Stimulated activated CD4-positive, alpha-beta T cell treated with anti-CD3 and anti-CD28 coated beads, Interleukin-2, amount 100 ng/mL, for 48 hours (primary cell): ENCODE measurements at regions not wholly inside any gene's neighbourhood (a gene's known extent, or its start where the extent isn't known, plus 50 kb on each side); places are given as distances from the start of the nearest gene placed in this dataset.
"Not testable (repeated sequence)": the region's sequence is repeated elsewhere in the genome, so short reads cannot be mapped to it uniquely, and the experiment has no call there.

Experiments used
- DNase-seq, 2 donors: peaks; one replicate each; pipeline ENCODE4 v3.0.0-alpha.2; 2020

DNA sequence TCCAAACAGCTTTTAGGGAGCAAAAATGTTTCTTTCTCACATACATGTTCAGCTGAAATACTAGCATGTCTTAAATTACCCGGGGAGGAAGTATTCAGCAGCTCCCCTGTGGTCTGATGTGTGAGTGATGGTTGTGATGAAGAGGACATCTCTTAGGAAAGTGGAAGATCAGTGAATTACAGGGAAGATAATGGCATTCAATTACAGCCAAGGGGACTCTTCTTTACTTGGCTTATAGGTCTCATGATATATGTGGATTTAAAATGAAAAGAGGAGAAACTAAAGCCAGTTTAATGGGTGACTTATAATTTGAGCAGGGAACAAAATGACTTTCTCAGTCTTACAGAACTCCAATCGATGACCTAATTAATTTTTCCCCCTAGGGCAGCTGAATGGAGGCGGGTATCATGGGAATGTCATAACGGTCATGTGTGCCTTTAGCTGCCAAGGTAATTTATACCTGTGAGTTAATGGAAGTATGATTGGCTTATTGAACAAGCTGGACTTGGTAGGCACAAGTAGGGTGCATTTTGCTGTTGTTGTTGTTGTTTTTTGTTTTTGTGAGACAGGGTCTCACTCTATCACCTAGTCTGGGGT lies 198.8 kb downstream of the HIPK3 start:
- no peak for DNase-seq

DNA sequence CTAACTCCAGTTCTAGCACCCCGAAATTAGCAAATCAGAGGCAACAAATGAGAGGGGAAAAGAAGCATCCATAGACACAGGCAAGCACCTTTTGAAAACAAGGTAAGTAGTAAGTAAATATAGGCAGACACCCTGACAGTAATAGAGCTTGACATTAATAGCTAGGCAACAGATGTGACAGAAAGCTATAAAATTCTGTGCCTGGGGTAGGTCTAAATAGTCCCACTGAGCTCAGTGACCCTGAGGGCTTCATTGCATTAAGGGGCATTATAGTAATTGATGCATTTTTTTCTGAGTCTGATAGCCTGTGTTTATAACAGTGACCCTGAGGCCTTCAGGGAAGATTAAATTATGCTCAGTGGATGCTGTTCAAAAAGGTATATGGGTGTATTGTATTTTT lies 197.1 kb downstream of the HIPK3 start:
- DNase-seq: no peak

DNA sequence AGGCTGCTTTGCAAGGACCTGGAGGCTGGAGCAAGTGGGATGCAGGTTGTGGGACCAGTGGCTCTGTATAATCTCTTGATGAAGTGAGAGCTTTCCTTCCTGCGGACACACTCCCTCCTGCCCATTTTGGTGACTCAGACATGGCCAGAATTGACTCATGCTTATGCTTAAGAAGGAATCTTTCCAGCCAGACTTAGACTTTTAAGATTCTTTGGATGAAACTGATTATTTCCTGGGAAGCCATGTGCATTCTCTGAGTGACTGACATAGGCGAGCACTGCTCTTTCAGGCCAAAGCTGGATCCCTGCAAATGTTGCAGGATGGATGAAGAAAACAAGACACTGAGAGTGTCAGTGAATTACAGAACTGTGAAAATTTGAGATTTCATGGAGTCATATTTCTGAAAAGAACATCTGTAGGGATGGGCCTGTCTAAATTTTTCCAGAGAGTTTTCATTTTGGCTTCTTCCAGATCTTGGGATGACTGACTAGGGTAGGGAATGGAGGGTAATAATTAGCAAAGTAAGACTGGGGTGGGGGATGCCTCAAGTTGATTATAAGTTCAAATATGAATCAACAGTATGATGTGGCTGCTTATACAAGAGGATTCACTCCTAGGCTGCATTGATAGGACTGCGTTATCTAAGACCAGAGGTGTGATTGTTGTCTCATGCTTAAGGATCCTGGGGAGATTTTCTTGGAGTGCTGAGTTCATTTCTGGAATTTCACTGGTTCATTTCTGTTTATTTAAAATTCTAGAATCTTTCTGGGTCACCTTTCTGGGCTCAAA lies 195.8 kb downstream of the HIPK3 start:
- no peak for DNase-seq

DNA sequence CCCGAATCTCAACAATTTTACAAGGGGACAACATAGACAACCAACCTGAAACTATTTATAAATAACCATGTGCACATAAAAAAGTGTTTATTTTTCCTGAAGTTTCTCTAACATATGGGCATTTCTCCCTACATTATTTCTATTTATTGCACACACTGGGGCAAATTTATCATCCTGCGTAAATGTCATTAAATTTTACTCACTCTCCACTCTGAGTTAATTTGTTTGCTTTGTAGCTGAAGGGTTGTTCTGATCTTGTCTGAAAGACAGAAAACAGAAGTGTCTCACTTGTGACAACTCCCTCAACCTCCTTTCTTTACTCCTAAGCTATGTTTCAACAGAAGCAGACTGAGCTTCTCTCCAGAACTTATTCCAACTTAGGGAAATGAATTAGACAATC lies 194.2 kb downstream of the HIPK3 start:
- no peak for DNase-seq

DNA sequence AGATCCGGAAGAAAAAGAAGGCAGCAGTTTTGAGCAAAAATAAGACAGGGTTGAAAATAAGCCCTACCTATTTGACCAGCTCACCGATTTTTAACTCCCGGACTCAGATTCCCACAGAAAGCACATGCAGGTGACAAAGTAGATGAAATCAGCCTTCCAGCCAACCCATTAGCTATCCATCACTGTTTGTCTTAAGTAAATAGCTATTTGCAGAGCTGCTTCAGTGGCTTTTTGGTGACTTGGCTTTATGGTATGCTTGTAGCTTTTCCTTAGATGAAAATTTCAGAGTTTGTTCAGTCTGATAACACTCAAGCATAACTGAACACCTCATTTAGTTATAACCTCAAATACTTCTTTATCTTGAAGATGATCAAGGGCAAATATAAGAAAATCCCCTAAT lies 192.6 kb downstream of the HIPK3 start:
- no peak for DNase-seq

DNA sequence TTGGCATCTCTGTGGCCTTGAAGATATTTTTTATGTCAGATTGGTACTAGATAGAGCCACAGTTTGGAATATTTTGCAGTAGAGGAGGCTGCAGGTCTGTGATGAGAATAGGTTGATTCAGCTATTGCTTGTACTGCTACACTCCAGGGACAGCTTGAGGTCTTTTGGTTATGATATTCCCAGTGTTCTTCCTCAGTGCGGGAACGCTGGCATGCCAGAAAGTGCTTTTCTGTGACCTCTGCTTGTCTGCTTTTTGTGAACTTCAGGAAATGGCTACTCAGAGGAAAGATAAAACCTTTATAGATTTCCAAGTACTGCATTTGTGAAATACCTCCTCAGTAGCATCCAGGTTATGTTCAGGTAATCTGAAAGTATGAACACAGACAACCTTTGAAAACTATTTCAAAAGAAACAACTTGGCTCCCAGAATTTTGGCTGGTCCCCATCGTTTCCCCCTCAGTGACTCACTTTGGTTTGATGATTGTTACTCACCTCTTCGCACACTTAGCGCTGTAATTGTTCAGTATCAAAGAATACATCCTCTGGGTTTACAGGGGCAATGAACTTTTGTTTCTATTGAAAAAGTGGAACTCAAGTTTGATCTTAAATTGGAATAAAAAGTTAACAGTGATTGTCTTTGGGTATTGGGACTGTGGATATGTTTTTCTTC lies 191.4 kb downstream of the HIPK3 start:
- no peak for DNase-seq

GRCh38 chr11:33445761-33446161 lies 188.6 kb downstream of the HIPK3 start:
- DNase-seq: no peak

- DNase-seq: no peak
These were observed 187.8 kb downstream of the HIPK3 start for GRCh38 chr11:33444835-33445594.

DNA sequence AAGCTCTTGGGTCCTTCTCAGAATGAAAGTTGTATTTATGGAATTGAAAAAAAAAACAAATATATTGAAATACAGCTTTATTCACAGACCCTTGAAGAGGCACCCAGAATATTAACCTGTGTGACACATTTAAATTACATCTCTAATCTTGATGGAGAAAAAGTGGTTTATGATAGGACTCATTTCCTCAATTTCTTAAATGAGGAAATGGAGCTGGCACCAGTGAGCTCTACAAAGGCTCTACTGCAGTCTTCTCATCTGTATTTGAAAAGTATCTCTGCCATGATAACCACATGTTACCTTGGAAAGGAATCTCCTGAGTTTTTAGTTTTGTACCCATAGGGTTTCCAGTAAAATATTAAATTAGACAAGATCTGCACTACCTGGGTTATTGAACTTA lies 186.5 kb downstream of the HIPK3 start:
- DNase-seq: no peak

DNA sequence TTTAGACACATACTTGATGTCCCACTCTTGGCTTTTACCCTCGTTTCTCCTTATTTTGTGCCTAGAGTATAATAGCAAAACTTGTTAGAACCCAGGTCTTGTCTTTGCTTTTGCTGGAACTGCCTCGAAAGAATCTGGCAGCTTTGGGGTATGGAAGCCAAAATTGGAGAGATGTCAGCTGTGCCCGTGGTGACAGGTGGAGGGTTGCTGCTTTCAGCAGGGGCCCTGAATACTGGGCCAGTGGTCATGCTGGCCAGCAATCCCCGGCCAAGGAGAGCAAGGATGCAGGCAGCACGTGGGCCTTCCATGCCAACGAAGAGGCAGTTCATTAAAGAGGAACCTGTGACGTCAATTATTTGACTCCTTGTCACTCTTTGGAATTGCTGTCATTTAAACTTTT lies 181.1 kb downstream of the HIPK3 start:
- no peak for DNase-seq

- no peak for DNase-seq
These were observed 180.3 kb downstream of the HIPK3 start for GRCh38 chr11:33437529-33437928.

- DNase-seq: no peak
These were observed 178.0 kb downstream of the HIPK3 start for GRCh38 chr11:33435216-33435615.

DNA sequence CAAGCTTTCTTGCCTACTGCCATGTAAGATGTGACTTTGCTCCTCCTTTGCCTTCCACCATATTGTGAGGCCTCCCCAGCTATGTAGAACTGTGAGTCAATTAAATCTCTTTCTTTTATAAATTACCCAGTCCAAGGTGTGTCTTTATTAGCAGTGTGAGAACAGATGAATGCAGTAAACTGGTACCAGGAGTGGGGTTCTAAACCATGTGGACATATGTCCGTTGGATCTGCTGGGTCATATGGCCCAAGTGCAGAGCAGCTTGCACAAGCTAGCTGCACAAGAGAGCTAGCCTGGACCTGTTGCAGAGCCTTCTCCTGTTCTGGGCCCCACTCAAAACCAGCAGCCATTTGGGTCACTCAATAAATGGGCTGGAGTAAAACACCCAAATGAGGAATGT lies 177.1 kb downstream of the HIPK3 start:
- DNase-seq: no peak

- DNase-seq: not testable (repeated sequence)
These were observed 171.3 kb downstream of the HIPK3 start for GRCh38 chr11:33428435-33428834.

DNA sequence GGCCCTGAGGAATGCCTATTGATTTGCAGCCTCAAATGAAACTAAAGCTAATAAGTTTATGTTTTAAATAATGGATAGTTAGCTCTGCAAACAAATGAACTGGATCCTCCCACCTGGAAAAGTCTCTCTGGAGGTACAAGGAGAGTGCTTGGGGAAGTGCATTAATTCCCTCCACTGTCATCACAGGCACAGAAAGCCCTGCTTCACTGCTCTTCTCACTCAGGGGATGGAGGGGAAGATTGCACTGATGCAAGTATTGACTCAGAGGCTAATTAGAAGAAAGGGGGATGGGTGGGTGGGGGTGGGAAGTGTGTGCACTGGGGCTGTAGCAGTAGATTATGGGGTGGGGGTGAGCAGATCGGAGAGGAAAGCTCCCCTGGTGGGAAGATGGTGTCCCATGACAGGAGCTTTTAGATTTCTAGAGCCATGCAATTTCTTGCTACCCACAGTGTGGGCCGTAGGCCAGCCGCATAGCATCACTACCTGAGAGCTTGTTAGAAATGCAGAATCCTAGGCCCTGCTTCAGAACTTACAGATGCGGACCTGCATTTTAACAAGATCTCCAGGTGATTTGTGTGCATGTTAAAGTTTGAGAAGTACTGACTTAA lies 163.9 kb downstream of the HIPK3 start:
- no peak for DNase-seq

- no peak for DNase-seq
These were observed 162.7 kb downstream of the HIPK3 start for GRCh38 chr11:33419924-33420323.

DNA sequence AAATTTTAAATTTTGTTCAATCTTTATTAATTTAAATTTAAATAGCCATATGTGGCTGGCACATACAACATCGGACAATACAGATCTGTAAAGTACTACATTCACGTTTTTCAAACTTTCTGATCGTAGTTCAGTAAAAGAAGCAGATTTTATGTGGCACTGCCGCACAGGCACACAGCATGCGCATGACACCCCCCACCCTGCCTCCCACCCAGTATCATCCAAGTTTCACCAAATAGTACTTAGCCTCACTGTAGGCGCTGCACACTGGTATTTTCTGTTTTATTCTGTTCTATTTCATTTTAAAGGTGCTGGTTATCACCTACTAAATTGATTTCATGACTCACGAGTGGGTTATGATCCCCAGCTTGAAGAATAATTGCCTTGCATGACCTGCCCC lies 159.9 kb downstream of the HIPK3 start:
- DNase-seq: no peak

GRCh38 chr11:33413301-33413700 lies 156.1 kb downstream of the HIPK3 start:
- DNase-seq: no peak

DNA sequence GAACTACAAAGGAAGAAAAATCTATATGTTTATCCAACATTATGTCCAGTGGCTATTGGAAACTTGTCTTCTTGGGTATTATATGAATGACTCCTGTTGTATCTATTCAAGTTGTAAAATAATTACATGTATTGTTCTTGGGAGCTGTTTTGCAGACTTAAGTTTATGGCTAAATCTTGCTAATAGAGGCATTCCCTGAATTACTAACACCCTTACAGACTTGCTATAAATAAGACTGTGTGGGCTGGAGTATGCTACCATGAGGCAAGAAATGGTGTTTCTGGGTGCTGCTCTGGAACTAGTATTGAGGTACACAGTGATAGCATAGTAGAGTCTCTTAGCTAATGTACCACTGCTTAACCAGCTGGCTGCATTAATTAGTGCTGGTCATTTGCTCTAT lies 155.1 kb downstream of the HIPK3 start:
- no peak for DNase-seq

DNA sequence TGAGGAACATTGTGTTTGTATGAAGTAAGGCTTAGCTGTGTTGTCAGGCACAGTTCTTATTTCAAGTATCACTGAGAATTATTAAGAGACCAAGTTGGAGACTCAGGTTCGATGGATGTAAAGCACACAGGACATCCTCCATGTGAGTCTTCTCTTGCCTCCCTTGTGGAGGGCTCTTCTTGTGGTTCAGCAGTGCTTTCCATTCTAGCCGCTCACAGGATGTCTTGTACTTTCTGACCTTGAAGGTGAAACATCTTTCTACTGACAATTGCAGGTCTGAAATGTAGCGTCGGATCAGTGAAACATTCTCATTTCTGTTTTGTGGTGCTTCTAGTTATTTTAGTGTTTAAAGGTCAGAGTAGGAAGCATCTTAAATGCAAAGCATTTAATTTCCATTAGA lies 154.6 kb downstream of the HIPK3 start:
- DNase-seq: no peak

DNA sequence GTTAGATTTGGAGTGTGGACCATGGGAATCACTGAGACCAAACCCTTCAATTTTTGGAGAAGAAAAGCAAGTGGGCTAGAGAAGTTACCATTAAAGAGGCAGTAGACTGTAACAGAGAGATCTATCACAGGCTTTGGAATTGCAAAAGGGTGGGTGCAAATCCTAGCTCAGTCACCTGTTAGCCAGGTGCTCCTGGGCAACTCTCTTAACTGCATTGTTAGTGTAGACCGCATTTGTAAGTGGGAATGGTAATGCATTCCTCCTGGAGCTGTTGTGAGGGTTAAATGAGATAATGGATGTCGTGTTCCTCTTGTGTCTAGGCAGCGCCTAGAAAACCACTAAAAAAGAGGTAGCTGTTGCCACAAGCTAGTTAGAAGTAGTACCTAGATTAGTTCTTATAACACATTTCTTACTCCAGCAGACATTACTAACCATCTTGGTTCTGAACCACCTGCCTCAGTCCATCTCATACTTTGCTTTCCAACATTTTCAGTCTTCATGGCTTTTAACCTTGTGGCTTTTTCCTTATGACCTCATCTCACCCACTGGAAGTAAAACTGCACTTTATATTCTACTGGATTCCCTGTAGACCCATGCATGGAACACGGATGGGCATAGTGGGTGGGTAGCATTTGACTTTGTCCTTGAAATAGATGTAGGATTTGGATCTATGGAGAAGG lies 153.0 kb downstream of the HIPK3 start:
- DNase-seq: no peak
